GM12878 (cell line): ENCODE measurements at regions not wholly inside any gene's neighbourhood (a gene's known extent, or its start where the extent isn't known, plus 50 kb on each side); places are given as distances from the start of the nearest gene placed in this dataset.

Experiments used
- ATAC-seq: fragments of 200-7000 bp; cut with Tn5 transposase; 3 replicates; pipeline ENCODE4 v1.9.1; 2020; ENCODE audit warnings: mild to moderate bottlenecking, moderate library complexity
- BruUV-seq: library from RNA; stranded (reverse); fragments of 400-500 nt; replicated peaks from 2 replicates; lab custom pipeline; 2021; lab: Mats Ljungman, UMichigan
- CTCF ChIA-PET: fragments of 300-600 bp; sonication (Branson Sonifier 250); formaldehyde crosslinking; extraction: SDS; loops from one replicate; lab custom pipeline; 2021; ENCODE audit warnings: inconsistent platforms; lab: Yijun Ruan, JAX
- POLR2A ChIA-PET: fragments of 350-600 bp; formaldehyde crosslinking; extraction: SDS; loops from one replicate; lab custom pipeline; 2021; ENCODE audit warnings: inconsistent platforms; lab: Charles Lee
- RAD21 ChIA-PET: fragments of 300-600 bp; sonication (Branson Sonifier 250); formaldehyde crosslinking; loops from one replicate; lab custom pipeline; 2023; ENCODE audit warnings: antibody characterized with exemption; ENCODE audit not compliant: unreplicated experiment; lab: Charles Lee
- SMC1A ChIA-PET: fragments of 300-600 bp; sonication (Branson Sonifier 250); formaldehyde crosslinking; loops from one replicate; lab custom pipeline; 2023; ENCODE audit not compliant: unreplicated experiment, uncharacterized antibody; lab: Charles Lee
- DNase-seq: peaks from one replicate; pipeline ENCODE4 v3.0.0-alpha.2; 2011; ENCODE audit warnings: low read depth, low spot score
- FAIRE-seq: peaks from 3 replicates; lab custom pipeline; 2011; peaks lifted over from hg19 to GRCh38; lab: Jason Lieb, UNC
- H2AFZ ChIP-seq: 2 replicates; pipeline ENCODE4 v1.6.0; 2011; ENCODE audit warnings: low read depth, low read length, control low read depth; ENCODE audit not compliant: control insufficient read depth
- H3K27ac ChIP-seq: 2 replicates; pipeline ENCODE4 v1.5.1; 2011; ENCODE audit warnings: control low read depth; ENCODE audit not compliant: control insufficient read depth, insufficient read depth
- H3K27me3 ChIP-seq, 2 experiments: replicated peaks in 1 of 2; 2 replicates each; pipeline versions ENCODE4 v1.6.0 to v1.6.1; 2011; ENCODE audit warnings: low read length in 1 of 2; ENCODE audit not compliant: control insufficient read depth in 2 of 2, insufficient read depth in 2 of 2
- H3K36me3 ChIP-seq, 2 experiments: 2 replicates each; pipeline ENCODE4 v1.5.1; 2011; ENCODE audit warnings: low read length in 1 of 2; ENCODE audit not compliant: control insufficient read depth in 2 of 2, insufficient read depth in 2 of 2
- H3K4me1 ChIP-seq: 2 replicates; pipeline ENCODE4 v1.6.1; 2011; ENCODE audit warnings: mild to moderate bottlenecking, low read length, moderate library complexity, mixed read lengths; ENCODE audit not compliant: control insufficient read depth, insufficient read depth
- H3K4me2 ChIP-seq: 2 replicates; pipeline ENCODE4 v1.6.0; 2011; ENCODE audit warnings: control low read depth; ENCODE audit not compliant: control insufficient read depth, insufficient read depth
- H3K4me3 ChIP-seq: fragments of 200-600 bp; sonication (generic); 2 replicates; pipeline ENCODE4 v1.5.1; 2016
- H3K79me2 ChIP-seq: 2 replicates; pipeline ENCODE4 v1.6.0; 2011; ENCODE audit warnings: low read length; ENCODE audit not compliant: control insufficient read depth, insufficient read depth
- H3K9ac ChIP-seq: 2 replicates; pipeline ENCODE4 v1.8.0; 2011; ENCODE audit warnings: low read length, control low read depth, mixed read lengths; ENCODE audit not compliant: control insufficient read depth, insufficient read depth
- H3K9me3 ChIP-seq: replicated peaks from 3 replicates; pipeline ENCODE4 v1.5.1; 2011; ENCODE audit warnings: mild to moderate bottlenecking, low read length; ENCODE audit not compliant: control insufficient read depth, insufficient read depth
- H4K20me1 ChIP-seq: 2 replicates; pipeline ENCODE4 v1.6.0; 2011; ENCODE audit not compliant: control insufficient read depth, insufficient read depth
- ESRRA ChIP-seq: IDR thresholded peaks from 2 replicates; pipeline ENCODE4 v1.6.1; 2012; ENCODE audit warnings: mild to moderate bottlenecking, low read length, improper control_type of control experiment
- KLF5 ChIP-seq: fragments of 450-650 bp; IDR thresholded peaks from 2 replicates; pipeline ENCODE4 v1.6.1; 2014; ENCODE audit warnings: mild to moderate bottlenecking; ENCODE audit not compliant: partially characterized antibody
- MEF2B ChIP-seq: fragments of 450-650 bp; IDR thresholded peaks from 2 replicates; pipeline ENCODE4 v1.6.1; 2018; ENCODE audit warnings: mild to moderate bottlenecking, moderate library complexity; ENCODE audit not compliant: partially characterized antibody, poor library complexity, severe bottlenecking
- NFYB ChIP-seq: IDR thresholded peaks from 2 replicates; pipeline ENCODE4 v1.6.1; 2011; ENCODE audit warnings: low read depth, mild to moderate bottlenecking, low read length, improper control_type of control experiment, moderate library complexity; ENCODE audit not compliant: insufficient read depth
- SMAD5 ChIP-seq: IDR thresholded peaks from 2 replicates; pipeline ENCODE4 v1.6.1; 2016; ENCODE audit warnings: antibody characterized with exemption, low read depth
- STAT1 ChIP-seq: fragments of 450-650 bp; conservative IDR thresholded peaks from 2 replicates; pipeline ENCODE4 v1.6.1; 2014; ENCODE audit warnings: antibody characterized with exemption, mild to moderate bottlenecking
- TARDBP ChIP-seq: IDR thresholded peaks from 2 replicates; pipeline ENCODE4 v1.6.1; 2016; ENCODE audit warnings: borderline replicate concordance
- WGBS: methylation state at CpG from one replicate; pipeline ENCODE4 v1.1.6; 2016; ENCODE audit warnings: low lambda C conversion rate; ENCODE audit not compliant: insufficient replicate concordance, insufficient coverage; ENCODE audit errors: missing lambda C conversion rate; 5-methylcytosine and 5-hydroxymethylcytosine counted together
- in situ Hi-C: fragments of 300-500 bp; cut with MboI; formaldehyde crosslinking; loops from 9 replicates; pipeline ENCODE4 v1.14.3; 2018; ENCODE audit warnings: mixed read lengths
- intact Hi-C: fragments of 100-400 bp; cut with micrococcal nuclease; formaldehyde crosslinking; loops from one replicate; pipeline ENCODE4 v1.14.2; 2022; ENCODE audit not compliant: unreplicated experiment

- SMC1A ChIA-PET, result interaction anchor here (0.9 to 3.7 kb wide), 9 partner anchors 10 to 150 kb away, joined by 3 to 44 read pairs (median 21); no protein-coding TSS in a partner anchor
- H3K36me3 ChIP-seq, result no peaks in the 10 kb centered on the region
- DNase-seq (no peak), FAIRE-seq (no peak), ATAC-seq (no peak)
- H3K9me3 ChIP-seq, result peaks cover 7% of the 10 kb centered on the region; the same call in 2 of the 3 replicates
- no peak for TF ChIP-seq MEF2B
- no peak for TF ChIP-seq NFYB
- no peak for TF ChIP-seq ESRRA
- TF ChIP-seq TARDBP, result no peak
- TF ChIP-seq SMAD5, result no peak
- no peak for TF ChIP-seq KLF5
- no peak for TF ChIP-seq STAT1
- no TSS peak for BruUV-seq
- POLR2A ChIA-PET, result interaction anchor here (0.6 to 3.4 kb wide), 7 partner anchors 10 to 594 kb away, joined by 3 to 45 read pairs (median 11); partner anchors contain the start of gene CAB39
- no peaks in the 10 kb centered on the region for H4K20me1 ChIP-seq
- peaks cover 26% of the 10 kb centered on the region for H3K4me1 ChIP-seq
- H3K9ac ChIP-seq, result no peak overlapping the region
- CTCF ChIA-PET, result interaction anchor here (1.2 to 2.2 kb wide), 7 partner anchors 8 to 150 kb away, joined by 3 to 11 read pairs (median 4); no protein-coding TSS in a partner anchor
- H3K4me3 ChIP-seq, result no peak overlapping the region
- in situ Hi-C loops, result no loop called here
- H2AFZ ChIP-seq, result no peak overlapping the region
- no peaks in the 10 kb centered on the region for H3K27me3 ChIP-seq
- RAD21 ChIA-PET, result interaction anchor here (1.5 to 9.7 kb wide), 7 partner anchors 11 to 46 kb away, joined by 5 to 126 read pairs (median 23); no protein-coding TSS in a partner anchor
- no peak overlapping the region for H3K27ac ChIP-seq
- H3K4me2 ChIP-seq, result no peak overlapping the region
- intact Hi-C loops, result no loop called here
- no peaks in the 10 kb centered on the region for H3K79me2 ChIP-seq
- WGBS, result 66% methylated on average over 8 of the region's 8 CpGs
Observed at GRCh38 chr2:230648356-230648755, 64.3 kb upstream of the CAB39 start.
